ENCODE measurements at regions not wholly inside any gene's neighbourhood (a gene's known extent, or its start where the extent isn't known, plus 50 kb on each side); places are given as distances from the start of the nearest gene placed in this dataset.
A peak's percentile ranks its signal among the peaks of the same experiment; 100 is the strongest.

GRCh38 chr12:132395192-132395907 is 66.0 kb upstream of the GALNT9 start:
- DNase-seq = no peak

- DNase-seq = no peak
These were observed 64.9 kb upstream of the GALNT9 start for GRCh38 chr12:132393991-132394949.

- no peak for DNase-seq
These were observed 63.9 kb upstream of the GALNT9 start for GRCh38 chr12:132393245-132393795.

GRCh38 chr12:132392389-132393244 is 63.2 kb upstream of the GALNT9 start:
- no peak for DNase-seq

DNA sequence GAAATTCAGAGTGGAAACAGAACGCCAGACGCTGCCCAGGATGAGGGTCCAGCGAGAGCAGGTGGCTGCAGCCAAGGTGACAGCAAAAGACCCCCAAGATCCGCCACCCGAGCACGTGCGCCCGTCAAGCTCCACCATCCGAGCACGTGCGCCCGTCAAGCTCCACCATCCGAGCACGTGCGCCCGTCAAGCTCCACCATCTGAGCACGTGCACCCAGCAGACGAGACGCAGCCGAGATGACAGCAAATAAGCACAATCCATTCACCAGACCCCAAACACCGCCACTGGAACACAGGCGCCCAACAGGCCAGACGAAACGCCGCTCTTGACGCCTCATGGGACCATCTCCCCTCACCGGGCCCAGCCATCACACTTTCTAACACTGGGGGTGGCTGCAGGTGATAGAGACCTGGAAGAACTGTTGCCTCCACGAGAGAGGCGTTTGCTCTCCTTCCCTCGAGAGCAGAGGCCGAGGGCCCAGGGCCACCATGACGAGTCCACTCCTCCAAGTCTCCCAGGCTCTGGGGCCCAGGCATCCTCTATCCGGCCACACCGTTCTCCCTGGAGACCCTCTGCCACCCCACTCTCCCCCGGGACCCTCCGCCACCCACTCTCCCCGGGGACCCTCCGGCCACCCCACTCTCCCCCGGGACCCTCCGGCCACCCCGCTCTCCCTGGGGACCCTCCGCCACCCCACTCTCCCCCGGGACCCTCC is 62.1 kb upstream of the GALNT9 start:
- DNase-seq = no peak

GRCh38 chr12:132390287-132391076 is 61.1 kb upstream of the GALNT9 start:
- DNase-seq = no peak

DNA sequence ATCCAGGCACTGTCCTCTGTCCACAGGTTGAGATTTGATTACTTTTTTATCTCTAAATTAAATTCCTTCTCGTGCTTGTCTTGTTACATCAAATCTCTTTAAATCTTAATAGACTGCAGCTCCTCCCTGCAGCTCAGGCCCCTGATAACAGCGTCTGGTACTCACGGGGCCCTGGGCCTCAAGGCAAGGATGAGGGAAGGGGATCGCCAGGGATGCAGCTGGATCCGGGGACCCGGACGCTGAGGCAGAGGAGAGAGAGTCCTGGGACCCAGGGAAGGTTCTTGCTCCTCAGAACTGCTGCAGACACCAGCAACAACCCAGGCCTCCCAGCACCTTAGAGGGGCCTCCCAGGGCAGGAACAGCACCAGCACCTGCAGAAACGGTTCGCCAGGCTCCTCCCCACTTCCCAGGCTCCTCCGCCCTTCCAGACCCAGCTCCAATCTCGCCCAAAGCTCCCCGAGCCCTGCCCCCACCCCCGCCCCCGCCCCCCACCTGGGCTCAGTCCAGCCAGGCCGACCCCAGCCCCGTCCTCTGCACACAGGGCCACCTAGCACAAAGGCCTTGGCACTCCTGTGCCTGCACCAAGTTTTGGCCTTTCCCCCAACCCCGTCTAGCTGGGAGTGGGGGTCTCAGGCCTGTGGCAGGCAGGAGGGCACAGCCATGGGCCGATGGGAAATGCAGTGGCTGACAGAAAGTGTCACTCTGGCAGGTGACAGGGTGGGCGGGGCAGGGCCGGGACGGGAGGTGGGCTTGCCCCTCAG is 60.3 kb upstream of the GALNT9 start:
- DNase-seq = no peak

GRCh38 chr12:132389026-132389425 is 59.6 kb upstream of the GALNT9 start:
- DNase-seq = no peak

- no peak for DNase-seq
These were observed 59.1 kb upstream of the GALNT9 start for GRCh38 chr12:132388379-132389015.

DNA sequence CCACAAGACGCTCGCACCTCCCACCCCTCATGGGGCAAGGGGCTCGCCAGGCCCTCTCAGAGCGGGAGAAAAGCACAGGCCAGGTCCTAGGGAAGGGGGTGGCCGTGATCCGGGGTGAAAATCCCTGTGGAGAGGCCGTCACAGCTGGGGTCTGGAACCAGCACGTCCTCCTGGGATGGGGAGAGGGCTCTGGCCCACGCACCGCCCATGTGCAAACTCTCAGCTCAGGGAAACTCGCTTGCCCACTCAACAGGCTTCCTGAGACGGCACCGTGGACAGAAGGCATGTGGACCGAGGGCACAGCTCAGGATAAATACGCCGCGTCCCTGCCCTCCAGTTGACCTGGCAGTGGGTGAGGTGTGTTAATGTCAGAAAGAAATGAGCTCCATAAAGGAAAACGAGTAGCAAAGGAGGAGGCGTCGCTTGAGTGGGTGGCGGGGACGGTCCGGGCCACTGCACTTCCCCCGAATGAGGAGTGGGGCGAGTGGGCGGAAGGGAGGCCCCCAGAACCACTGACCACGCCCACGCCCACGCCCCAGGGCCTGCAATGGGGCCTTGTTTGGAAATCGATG is 57.6 kb upstream of the GALNT9 start:
- no peak for DNase-seq

- no peak for DNase-seq
These were observed 56.7 kb upstream of the GALNT9 start for GRCh38 chr12:132385923-132386751.

- DNase-seq = peak in 1 of 56 donors; percentile 12
These were observed 55.8 kb upstream of the GALNT9 start for GRCh38 chr12:132384916-132385774.

- DNase-seq = no peak
These were observed 51.3 kb upstream of the GALNT9 start for GRCh38 chr12:132380641-132381040.

- no peak for DNase-seq
These were observed 50.6 kb upstream of the GALNT9 start for GRCh38 chr12:132379996-132380395.

DNA sequence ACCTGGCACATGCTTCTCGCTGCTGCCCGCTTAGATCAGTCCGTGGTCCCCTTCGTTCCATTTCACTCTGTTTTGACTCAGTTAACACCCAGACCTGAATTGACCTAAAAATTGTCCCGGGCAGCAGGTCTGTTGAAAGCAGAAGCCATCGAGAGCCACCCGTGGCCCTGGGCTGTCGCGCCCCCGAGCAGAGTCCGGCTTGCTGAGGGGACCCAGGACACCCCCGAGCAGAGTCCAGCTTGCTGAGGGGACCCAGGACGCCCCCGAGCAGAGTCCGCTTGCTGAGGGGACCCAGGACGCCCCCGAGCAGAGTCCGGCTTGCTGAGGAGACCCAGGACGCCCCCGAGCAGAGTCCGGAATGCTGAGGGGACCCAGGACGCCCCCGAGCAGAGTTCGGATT is 50.2 kb upstream of the GALNT9 start:
- DNase-seq = no peak
